ENCODE measurements at regions not wholly inside any gene's neighbourhood (a gene's known extent, or its start where the extent isn't known, plus 50 kb on each side); places are given as distances from the start of the nearest gene placed in this dataset.

GRCh38 chr18:68179811-68180210 lies 535.1 kb downstream of the TMX3 start:
- no peak for TF ChIP-seq CTCF (IDR thresholded peaks at IDR 0.05)
- TF ChIP-seq EZH2 (IDR thresholded peaks at IDR 0.05): no peak
- TF ChIP-seq EZH2phosphoT487 (IDR thresholded peaks at IDR 0.05): no peak
